ENCODE measurements at regions not wholly inside any gene's neighbourhood (a gene's known extent, or its start where the extent isn't known, plus 50 kb on each side); places are given as distances from the start of the nearest gene placed in this dataset.

- Histone ChIP-seq H3K36me3 (ENCODE audit: control insufficient read depth in 2 of 3, insufficient read depth in 3 of 3, low read length in 3 of 3) (no peaks in the 10 kb centered on the region), H3K9ac (ENCODE audit: low read length in 3 of 3) (no peak overlapping the region), H3K27me3 (ENCODE audit: control insufficient read depth, insufficient read depth, low read length) (no peaks in the 10 kb centered on the region), H3K9me3 (ENCODE audit: control insufficient read depth in 2 of 3, insufficient read depth in 1 of 3, low read length in 3 of 3) (no peaks in the 10 kb centered on the region), H3K4me1 (ENCODE audit: control insufficient read depth in 2 of 3, insufficient read depth in 2 of 3, low read depth in 1 of 3, low read length in 3 of 3) (no peaks in the 10 kb centered on the region), H3K4me3 (ENCODE audit: low read length in 3 of 3) (no peak overlapping the region), H3K27ac (ENCODE audit: low read depth in 2 of 2, low read length in 2 of 2) (no peak overlapping the region)
- no peak for TF ChIP-seq CTCF (IDR thresholded peaks at IDR 0.05; ENCODE audit: borderline replicate concordance, extremely low read depth, insufficient read depth)
- intact Hi-C loops (cut with DNase I) = no loop called here
- FAIRE-seq (no peak), DNase-seq (no peak)
Measured at GRCh38 chr2:116200086-116200485, 1614.4 kb upstream of the DDX18 start.

- intact Hi-C loops (cut with DNase I) = no loop called here
- no peak for FAIRE-seq
- no peak for TF ChIP-seq CTCF (IDR thresholded peaks at IDR 0.05; ENCODE audit: borderline replicate concordance, extremely low read depth, insufficient read depth)
Measured at GRCh38 chr2:116211719-116212118, 1602.8 kb upstream of the DDX18 start.

DNA sequence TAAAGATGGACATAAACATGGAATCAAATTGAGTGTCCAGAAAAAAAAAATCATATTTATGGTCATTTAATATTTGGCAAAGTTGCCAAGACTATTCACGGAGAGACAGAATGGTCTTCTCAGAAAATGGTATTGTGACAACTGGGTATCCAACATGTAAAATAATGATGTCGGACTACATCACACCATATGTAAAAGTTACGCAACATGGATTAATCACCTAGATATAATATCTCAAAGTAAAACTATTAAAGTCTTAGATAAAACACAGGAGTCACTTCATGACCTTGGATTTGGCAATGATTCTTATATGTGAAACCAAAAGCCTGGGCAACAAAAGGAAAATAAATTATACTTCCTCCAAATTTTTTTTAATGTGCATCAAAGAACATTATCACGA lies 1591.7 kb upstream of the DDX18 start:
- Histone ChIP-seq H3K4me1 (ENCODE audit: control insufficient read depth in 2 of 3, insufficient read depth in 2 of 3, low read depth in 1 of 3, low read length in 3 of 3) (no peaks in the 10 kb centered on the region), H3K27ac (ENCODE audit: low read depth in 2 of 2, low read length in 2 of 2) (no peak overlapping the region), H3K9ac (ENCODE audit: low read length in 3 of 3) (no peak overlapping the region), H3K27me3 (ENCODE audit: control insufficient read depth, insufficient read depth, low read length) (no peaks in the 10 kb centered on the region), H3K36me3 (ENCODE audit: control insufficient read depth in 2 of 3, insufficient read depth in 3 of 3, low read length in 3 of 3) (no peaks in the 10 kb centered on the region), H3K9me3 (ENCODE audit: control insufficient read depth in 2 of 3, insufficient read depth in 1 of 3, low read length in 3 of 3) (no peaks in the 10 kb centered on the region), H3K4me3 (ENCODE audit: low read length in 3 of 3) (no peak overlapping the region)
- no peak for TF ChIP-seq CTCF (IDR thresholded peaks at IDR 0.05; ENCODE audit: borderline replicate concordance, extremely low read depth, insufficient read depth)
- no peak for DNase-seq
- FAIRE-seq = no peak
- intact Hi-C loops (cut with DNase I) = no loop called here

More at GRCh38 chr2:116211719-116212118, 1602.8 kb upstream of the DDX18 start:
- H3K36me3 ChIP-seq (ENCODE audit: control insufficient read depth in 2 of 3, insufficient read depth in 3 of 3, low read length in 3 of 3) = no peaks in the 10 kb centered on the region
- no peaks in the 10 kb centered on the region for H3K4me1 ChIP-seq (ENCODE audit: control insufficient read depth in 2 of 3, insufficient read depth in 2 of 3, low read depth in 1 of 3, low read length in 3 of 3)
- no peaks in the 10 kb centered on the region for H3K27me3 ChIP-seq (ENCODE audit: control insufficient read depth, insufficient read depth, low read length)
- DNase-seq = no peak
- H3K9ac ChIP-seq (ENCODE audit: low read length in 3 of 3) = no peak overlapping the region
- no peaks in the 10 kb centered on the region for H3K9me3 ChIP-seq (ENCODE audit: control insufficient read depth in 2 of 3, insufficient read depth in 1 of 3, low read length in 3 of 3)
- no peak overlapping the region for H3K27ac ChIP-seq (ENCODE audit: low read depth in 2 of 2, low read length in 2 of 2)
- no peak overlapping the region for H3K4me3 ChIP-seq (ENCODE audit: low read length in 3 of 3)

- Histone ChIP-seq H3K36me3 (ENCODE audit: control insufficient read depth in 2 of 3, insufficient read depth in 3 of 3, low read length in 3 of 3) (no peaks in the 10 kb centered on the region), H3K27me3 (ENCODE audit: control insufficient read depth, insufficient read depth, low read length) (no peaks in the 10 kb centered on the region), H3K4me3 (ENCODE audit: low read length in 3 of 3) (no peak overlapping the region), H3K27ac (ENCODE audit: low read depth in 2 of 2, low read length in 2 of 2) (no peak overlapping the region), H3K9ac (ENCODE audit: low read length in 3 of 3) (no peak overlapping the region), H3K4me1 (ENCODE audit: control insufficient read depth in 2 of 3, insufficient read depth in 2 of 3, low read depth in 1 of 3, low read length in 3 of 3) (no peaks in the 10 kb centered on the region), H3K9me3 (ENCODE audit: control insufficient read depth in 2 of 3, insufficient read depth in 1 of 3, low read length in 3 of 3) (no peaks in the 10 kb centered on the region)
- DNase-seq (no peak), FAIRE-seq (no peak)
- intact Hi-C loops (cut with DNase I) = no loop called here
- TF ChIP-seq CTCF (IDR thresholded peaks at IDR 0.05; ENCODE audit: borderline replicate concordance, extremely low read depth, insufficient read depth) = no peak
Measured at GRCh38 chr2:116223912-116224311, 1590.6 kb upstream of the DDX18 start.

Data from kidney (tissue), 13 donors.